NT2/D1 (cell line): ENCODE measurements at regions not wholly inside any gene's neighbourhood (a gene's known extent, or its start where the extent isn't known, plus 50 kb on each side); places are given as distances from the start of the nearest gene placed in this dataset.

Source experiments
- DNase-seq: peaks from one replicate; pipeline ENCODE4 v3.0.0-alpha.2; 2011; ENCODE audit warnings: low read depth, low spot score
- H3K27me3 ChIP-seq: 2 replicates; pipeline ENCODE4 v1.6.0; 2011; ENCODE audit warnings: mild to moderate bottlenecking; ENCODE audit not compliant: insufficient read length, insufficient read depth
- H3K36me3 ChIP-seq: 2 replicates; pipeline ENCODE4 v1.6.1; 2011; ENCODE audit warnings: mild to moderate bottlenecking, low read length, mixed read lengths; ENCODE audit not compliant: insufficient read depth, insufficient read length
- H3K4me1 ChIP-seq: 2 replicates; pipeline ENCODE4 v1.5.1; 2011; ENCODE audit not compliant: insufficient read depth, insufficient read length
- H3K4me3 ChIP-seq: 2 replicates; pipeline ENCODE4 v1.5.1; 2011; ENCODE audit warnings: low read depth; ENCODE audit not compliant: insufficient read length
- H3K9ac ChIP-seq: 2 replicates; pipeline ENCODE4 v1.6.0; 2011; ENCODE audit warnings: low read depth; ENCODE audit not compliant: insufficient read length
- H3K9me3 ChIP-seq: 2 replicates; pipeline ENCODE4 v1.5.1; 2011; ENCODE audit warnings: mild to moderate bottlenecking, low read length; ENCODE audit not compliant: insufficient read depth
- SUZ12 ChIP-seq: IDR thresholded peaks from 2 replicates; pipeline ENCODE4 v1.6.1; 2011; ENCODE audit not compliant: insufficient read length, insufficient read depth; ENCODE audit errors: extremely low read depth
- YY1 ChIP-seq: IDR thresholded peaks from 2 replicates; pipeline ENCODE4 v1.6.1; 2011; ENCODE audit not compliant: insufficient read length, insufficient read depth
- ZNF274 ChIP-seq: IDR thresholded peaks from 2 replicates; pipeline ENCODE4 v1.6.1; 2011; ENCODE audit warnings: mild to moderate bottlenecking, low read depth, low read length

- H3K36me3 ChIP-seq = no peaks in the 10 kb centered on the region
- no peak for DNase-seq
- no peak overlapping the region for H3K9ac ChIP-seq
- no peaks in the 10 kb centered on the region for H3K27me3 ChIP-seq
- no peak for TF ChIP-seq YY1
- H3K9me3 ChIP-seq = 0 out of 2 replicates have a peak, but pooled peaks cover 7% of the 10 kb centered on the region
- H3K4me1 ChIP-seq = no peaks in the 10 kb centered on the region
- no peak overlapping the region for H3K4me3 ChIP-seq
Measured at GRCh38 chr21:35952651-35953340, 107.5 kb downstream of the SETD4 start.

- no peak for DNase-seq
- Histone ChIP-seq H3K36me3 (no peaks in the 10 kb centered on the region), H3K27me3 (no peaks in the 10 kb centered on the region), H3K9me3 (no peaks in the 10 kb centered on the region), H3K9ac (no peak overlapping the region), H3K4me3 (no peak overlapping the region), H3K4me1 (no peaks in the 10 kb centered on the region)
- TF ChIP-seq ZNF274 (no peak), YY1 (no peak), SUZ12 (no peak)
Measured at GRCh38 chr21:35948982-35949381, 111.3 kb downstream of the SETD4 start.

GRCh38 chr21:35945089-35945671 is 115.1 kb downstream of the SETD4 start:
- Histone ChIP-seq H3K27me3 (no peaks in the 10 kb centered on the region), H3K36me3 (no peaks in the 10 kb centered on the region), H3K4me3 (no peak overlapping the region), H3K4me1 (no peaks in the 10 kb centered on the region), H3K9ac (no peak overlapping the region), H3K9me3 (no peaks in the 10 kb centered on the region)
- no peak for DNase-seq
- TF ChIP-seq ZNF274 (no peak), YY1 (no peak), SUZ12 (no peak)

GRCh38 chr21:35943752-35944151 is 116.6 kb downstream of the SETD4 start:
- no peak for DNase-seq
- Histone ChIP-seq H3K9me3 (no peaks in the 10 kb centered on the region), H3K4me3 (no peak overlapping the region), H3K36me3 (no peaks in the 10 kb centered on the region), H3K9ac (no peak overlapping the region), H3K27me3 (no peaks in the 10 kb centered on the region), H3K4me1 (no peaks in the 10 kb centered on the region)
- TF ChIP-seq YY1 = no peak

- no peak for DNase-seq
- no peaks in the 10 kb centered on the region for H3K36me3 ChIP-seq
- H3K9me3 ChIP-seq = no peaks in the 10 kb centered on the region
- no peaks in the 10 kb centered on the region for H3K27me3 ChIP-seq
- no peak overlapping the region for H3K4me3 ChIP-seq
- no peak for TF ChIP-seq ZNF274
- no peak for TF ChIP-seq YY1
- TF ChIP-seq SUZ12 = no peak
- H3K4me1 ChIP-seq = no peaks in the 10 kb centered on the region
- no peak overlapping the region for H3K9ac ChIP-seq
Measured at GRCh38 chr21:35942211-35943144, 117.8 kb downstream of the SETD4 start.

- DNase-seq = peak; percentile 73
- no peaks in the 10 kb centered on the region for H3K36me3 ChIP-seq
- no peaks in the 10 kb centered on the region for H3K9me3 ChIP-seq
- H3K4me1 ChIP-seq = no peaks in the 10 kb centered on the region
- no peak overlapping the region for H3K4me3 ChIP-seq
- H3K9ac ChIP-seq = no peak overlapping the region
- no peaks in the 10 kb centered on the region for H3K27me3 ChIP-seq
- TF ChIP-seq SUZ12 = no peak
- no peak for TF ChIP-seq YY1
- no peak for TF ChIP-seq ZNF274
Measured at GRCh38 chr21:35940074-35940927, 120.0 kb downstream of the SETD4 start.
